ENCODE measurements at regions not wholly inside any gene's neighbourhood (a gene's known extent, or its start where the extent isn't known, plus 50 kb on each side); places are given as distances from the start of the nearest gene placed in this dataset.
A peak's percentile ranks its signal among the peaks of the same experiment; 100 is the strongest.

GRCh38 chr1:232414100-232414499 lies 215.8 kb downstream of the SIPA1L2 start:
- Mint-ChIP-seq H3K27me3 (peaks cover 5 to 6% of the 10 kb centered on the region in 2 donors), H3K36me3 (peaks cover 0 to 24% (median 10%) of the 10 kb centered on the region in 3 donors), H3K9me3 (peaks cover 3 to 9% (median 5%) of the 10 kb centered on the region in 5 donors), H3K4me3 (no peak overlapping the region), H3K4me1 (no peaks in the 10 kb centered on the region), H3K27ac (peak overlapping the region in 1 of 8 donors; percentile 25)
- ChIA-PET POLR2A (no interaction called here), CTCF (no interaction called here)
- no peaks in the 10 kb centered on the region for H3K36me3 ChIP-seq (ENCODE audit: insufficient read depth, low read length)
- H3K4me1 ChIP-seq (ENCODE audit: insufficient read depth, low read length) = no peaks in the 10 kb centered on the region
- no peaks in the 10 kb centered on the region for H3K27me3 ChIP-seq (ENCODE audit: insufficient read depth, low read length, poor library complexity, severe bottlenecking)
- H3K9me3 ChIP-seq (ENCODE audit: low read length) = no peaks in the 10 kb centered on the region
- H3K27ac ChIP-seq (ENCODE audit: low read depth, low read length) = no peak overlapping the region
- no peak overlapping the region for H3K4me3 ChIP-seq (ENCODE audit: low read length)
- DNase-seq = no peak

GRCh38 chr1:232413674-232414073 lies 216.3 kb downstream of the SIPA1L2 start:
- H3K9me3 Mint-ChIP-seq = peaks cover 3 to 9% (median 5%) of the 10 kb centered on the region in 5 donors
- Histone ChIP-seq H3K27ac (ENCODE audit: low read depth, low read length) (no peak overlapping the region), H3K9me3 (ENCODE audit: low read length) (no peaks in the 10 kb centered on the region), H3K4me3 (ENCODE audit: low read length) (no peak overlapping the region), H3K4me1 (ENCODE audit: insufficient read depth, low read length) (no peaks in the 10 kb centered on the region), H3K36me3 (ENCODE audit: insufficient read depth, low read length) (no peaks in the 10 kb centered on the region), H3K27me3 (ENCODE audit: insufficient read depth, low read length, poor library complexity, severe bottlenecking) (no peaks in the 10 kb centered on the region)
- peaks cover 5 to 6% of the 10 kb centered on the region in 2 donors for H3K27me3 Mint-ChIP-seq
- DNase-seq = no peak
- H3K4me1 Mint-ChIP-seq = no peaks in the 10 kb centered on the region
- peaks cover 0 to 19% (median 9%) of the 10 kb centered on the region in 3 donors for H3K36me3 Mint-ChIP-seq
- H3K27ac Mint-ChIP-seq = peak overlapping the region in 1 of 8 donors; percentile 26
- H3K4me3 Mint-ChIP-seq = no peak overlapping the region
- ChIA-PET CTCF (no interaction called here), POLR2A (no interaction called here)

GRCh38 chr1:232409584-232409983 lies 220.3 kb downstream of the SIPA1L2 start:
- Mint-ChIP-seq H3K27ac (no peak overlapping the region), H3K27me3 (peaks cover 0 to 5% of the 10 kb centered on the region in 2 donors), H3K36me3 (peaks cover 0 to 14% (median 3%) of the 10 kb centered on the region in 3 donors), H3K4me1 (no peaks in the 10 kb centered on the region), H3K4me3 (no peak overlapping the region), H3K9me3 (peaks cover 3 to 9% (median 5%) of the 10 kb centered on the region in 5 donors)
- DNase-seq = no peak
- no peak overlapping the region for H3K27ac ChIP-seq (ENCODE audit: low read depth, low read length)
- H3K4me1 ChIP-seq (ENCODE audit: insufficient read depth, low read length) = no peaks in the 10 kb centered on the region
- H3K4me3 ChIP-seq (ENCODE audit: low read length) = no peak overlapping the region
- H3K27me3 ChIP-seq (ENCODE audit: insufficient read depth, low read length, poor library complexity, severe bottlenecking) = no peaks in the 10 kb centered on the region
- no peaks in the 10 kb centered on the region for H3K36me3 ChIP-seq (ENCODE audit: insufficient read depth, low read length)
- POLR2A ChIA-PET = no interaction called here
- H3K9me3 ChIP-seq (ENCODE audit: low read length) = no peaks in the 10 kb centered on the region
- CTCF ChIA-PET = no interaction called here

GRCh38 chr1:232407120-232407519 lies 222.8 kb downstream of the SIPA1L2 start:
- POLR2A ChIA-PET = no interaction called here
- CTCF ChIA-PET = no interaction called here
- Histone ChIP-seq H3K9me3 (ENCODE audit: low read length) (no peaks in the 10 kb centered on the region), H3K27me3 (ENCODE audit: insufficient read depth, low read length, poor library complexity, severe bottlenecking) (no peaks in the 10 kb centered on the region), H3K4me1 (ENCODE audit: insufficient read depth, low read length) (no peaks in the 10 kb centered on the region), H3K27ac (ENCODE audit: low read depth, low read length) (no peak overlapping the region), H3K4me3 (ENCODE audit: low read length) (no peak overlapping the region), H3K36me3 (ENCODE audit: insufficient read depth, low read length) (no peaks in the 10 kb centered on the region)
- peaks cover 3 to 9% (median 5%) of the 10 kb centered on the region in 5 donors for H3K9me3 Mint-ChIP-seq
- DNase-seq = no peak
- H3K27me3 Mint-ChIP-seq = peaks cover 0 to 2% of the 10 kb centered on the region in 2 donors
- no peak overlapping the region for H3K4me3 Mint-ChIP-seq
- peaks cover 1 to 14% (median 5%) of the 10 kb centered on the region in 3 donors for H3K36me3 Mint-ChIP-seq
- H3K4me1 Mint-ChIP-seq = no peaks in the 10 kb centered on the region
- no peak overlapping the region for H3K27ac Mint-ChIP-seq

- ChIA-PET CTCF (no interaction called here), POLR2A (no interaction called here)
- no peak overlapping the region for H3K4me3 ChIP-seq (ENCODE audit: low read length)
- Mint-ChIP-seq H3K9me3 (peaks cover 3 to 9% (median 5%) of the 10 kb centered on the region in 5 donors), H3K27me3 (peaks cover 2 to 5% of the 10 kb centered on the region in 2 donors), H3K27ac (no peak overlapping the region), H3K4me3 (no peak overlapping the region), H3K4me1 (no peaks in the 10 kb centered on the region), H3K36me3 (peaks cover 1 to 9% (median 7%) of the 10 kb centered on the region in 3 donors)
- no peaks in the 10 kb centered on the region for H3K4me1 ChIP-seq (ENCODE audit: insufficient read depth, low read length)
- no peaks in the 10 kb centered on the region for H3K9me3 ChIP-seq (ENCODE audit: low read length)
- no peaks in the 10 kb centered on the region for H3K27me3 ChIP-seq (ENCODE audit: insufficient read depth, low read length, poor library complexity, severe bottlenecking)
- no peak overlapping the region for H3K27ac ChIP-seq (ENCODE audit: low read depth, low read length)
- no peak for DNase-seq
- no peaks in the 10 kb centered on the region for H3K36me3 ChIP-seq (ENCODE audit: insufficient read depth, low read length)
Observed at GRCh38 chr1:232405781-232406180, 224.2 kb downstream of the SIPA1L2 start.

GRCh38 chr1:232404981-232405731 lies 224.8 kb downstream of the SIPA1L2 start:
- H3K4me3 Mint-ChIP-seq = no peak overlapping the region
- no peaks in the 10 kb centered on the region for H3K27me3 ChIP-seq (ENCODE audit: insufficient read depth, low read length, poor library complexity, severe bottlenecking)
- no peak for DNase-seq
- H3K36me3 ChIP-seq (ENCODE audit: insufficient read depth, low read length) = no peaks in the 10 kb centered on the region
- CTCF ChIA-PET = no interaction called here
- no peaks in the 10 kb centered on the region for H3K9me3 ChIP-seq (ENCODE audit: low read length)
- H3K9me3 Mint-ChIP-seq = peaks cover 1 to 6% (median 5%) of the 10 kb centered on the region in 5 donors
- H3K27me3 Mint-ChIP-seq = peaks cover 2 to 5% of the 10 kb centered on the region in 2 donors
- no peak overlapping the region for H3K27ac Mint-ChIP-seq
- no peak overlapping the region for H3K27ac ChIP-seq (ENCODE audit: low read depth, low read length)
- H3K36me3 Mint-ChIP-seq = peaks cover 1 to 8% (median 8%) of the 10 kb centered on the region in 3 donors
- H3K4me1 ChIP-seq (ENCODE audit: insufficient read depth, low read length) = no peaks in the 10 kb centered on the region
- POLR2A ChIA-PET = no interaction called here
- no peaks in the 10 kb centered on the region for H3K4me1 Mint-ChIP-seq
- H3K4me3 ChIP-seq (ENCODE audit: low read length) = no peak overlapping the region

GRCh38 chr1:232404227-232404626 lies 225.7 kb downstream of the SIPA1L2 start:
- Mint-ChIP-seq H3K4me1 (no peaks in the 10 kb centered on the region), H3K27ac (no peak overlapping the region), H3K27me3 (peaks cover 0 to 5% of the 10 kb centered on the region in 2 donors), H3K36me3 (peaks cover 1 to 10% (median 1%) of the 10 kb centered on the region in 3 donors), H3K9me3 (peaks cover 0 to 2% (median under 1%) of the 10 kb centered on the region in 5 donors), H3K4me3 (no peak overlapping the region)
- POLR2A ChIA-PET = no interaction called here
- no peaks in the 10 kb centered on the region for H3K27me3 ChIP-seq (ENCODE audit: insufficient read depth, low read length, poor library complexity, severe bottlenecking)
- no peak overlapping the region for H3K4me3 ChIP-seq (ENCODE audit: low read length)
- no peaks in the 10 kb centered on the region for H3K4me1 ChIP-seq (ENCODE audit: insufficient read depth, low read length)
- H3K27ac ChIP-seq (ENCODE audit: low read depth, low read length) = no peak overlapping the region
- CTCF ChIA-PET = no interaction called here
- no peaks in the 10 kb centered on the region for H3K9me3 ChIP-seq (ENCODE audit: low read length)
- H3K36me3 ChIP-seq (ENCODE audit: insufficient read depth, low read length) = no peaks in the 10 kb centered on the region
- DNase-seq = no peak

- DNase-seq = no peak
- Mint-ChIP-seq H3K27ac (no peak overlapping the region), H3K27me3 (peaks cover 0 to 5% of the 10 kb centered on the region in 2 donors), H3K4me3 (no peak overlapping the region), H3K36me3 (peaks cover 0 to 13% (median 1%) of the 10 kb centered on the region in 3 donors), H3K9me3 (no peaks in the 10 kb centered on the region), H3K4me1 (peaks cover 0 to 8% (median 0%) of the 10 kb centered on the region in 3 donors)
- Histone ChIP-seq H3K27ac (ENCODE audit: low read depth, low read length) (no peak overlapping the region), H3K9me3 (ENCODE audit: low read length) (no peaks in the 10 kb centered on the region), H3K4me1 (ENCODE audit: insufficient read depth, low read length) (no peaks in the 10 kb centered on the region), H3K36me3 (ENCODE audit: insufficient read depth, low read length) (no peaks in the 10 kb centered on the region), H3K4me3 (ENCODE audit: low read length) (no peak overlapping the region), H3K27me3 (ENCODE audit: insufficient read depth, low read length, poor library complexity, severe bottlenecking) (no peaks in the 10 kb centered on the region)
- POLR2A ChIA-PET = no interaction called here
- CTCF ChIA-PET = no interaction called here
Observed at GRCh38 chr1:232403017-232403714, 226.8 kb downstream of the SIPA1L2 start.

All from CD8-positive, alpha-beta memory T cell (primary cell).